ENCODE measurements at regions not wholly inside any gene's neighbourhood (a gene's known extent, or its start where the extent isn't known, plus 50 kb on each side); places are given as distances from the start of the nearest gene placed in this dataset.
"Not testable (repeated sequence)": the region's sequence is repeated elsewhere in the genome, so short reads cannot be mapped to it uniquely, and the experiment has no call there.

- DNase-seq (ENCODE audit: low read depth): no peak
- no peak overlapping the region for H3K4me3 ChIP-seq (ENCODE audit: low read depth, low read length)
- TF ChIP-seq CTCF (conservative IDR thresholded peaks at IDR 0.05; ENCODE audit: low read depth, low read length): no peak
Measured at GRCh38 chr12:112611908-112612307, 179.6 kb upstream of the RPH3A start.

GRCh38 chr12:112615196-112615595 lies 176.4 kb upstream of the RPH3A start:
- no peak for DNase-seq (ENCODE audit: low read depth)
- TF ChIP-seq CTCF (conservative IDR thresholded peaks at IDR 0.05; ENCODE audit: low read depth, low read length): no peak

GRCh38 chr12:112616469-112617152 lies 174.9 kb upstream of the RPH3A start:
- TF ChIP-seq CTCF (conservative IDR thresholded peaks at IDR 0.05; ENCODE audit: low read depth, low read length): no peak
- H3K4me3 ChIP-seq (ENCODE audit: low read depth, low read length): no peak overlapping the region
- no peak for DNase-seq (ENCODE audit: low read depth)

More at GRCh38 chr12:112615196-112615595, 176.4 kb upstream of the RPH3A start:
- H3K4me3 ChIP-seq (ENCODE audit: low read depth, low read length): no peak overlapping the region

GRCh38 chr12:112617153-112617505 lies 174.4 kb upstream of the RPH3A start:
- DNase-seq (ENCODE audit: low read depth): no peak

GRCh38 chr12:112627851-112628250 lies 163.7 kb upstream of the RPH3A start:
- TF ChIP-seq CTCF (conservative IDR thresholded peaks at IDR 0.05; ENCODE audit: low read depth, low read length): no peak
- DNase-seq (ENCODE audit: low read depth): no peak
- H3K4me3 ChIP-seq (ENCODE audit: low read depth, low read length): no peak overlapping the region

More at GRCh38 chr12:112617153-112617505, 174.4 kb upstream of the RPH3A start:
- no peak for TF ChIP-seq CTCF (conservative IDR thresholded peaks at IDR 0.05; ENCODE audit: low read depth, low read length)
- no peak overlapping the region for H3K4me3 ChIP-seq (ENCODE audit: low read depth, low read length)

GRCh38 chr12:112631974-112632373 lies 159.6 kb upstream of the RPH3A start:
- not testable (repeated sequence) for DNase-seq (ENCODE audit: low read depth)

GRCh38 chr12:112635036-112635435 lies 156.5 kb upstream of the RPH3A start:
- TF ChIP-seq CTCF (conservative IDR thresholded peaks at IDR 0.05; ENCODE audit: low read depth, low read length): no peak
- no peak for DNase-seq (ENCODE audit: low read depth)
- H3K4me3 ChIP-seq (ENCODE audit: low read depth, low read length): no peak overlapping the region

More at GRCh38 chr12:112631974-112632373, 159.6 kb upstream of the RPH3A start:
- not testable (repeated sequence) for H3K4me3 ChIP-seq (ENCODE audit: low read depth, low read length)
